Middle frontal gyrus (tissue), 1 donor: ENCODE measurements at regions not wholly inside any gene's neighbourhood (a gene's known extent, or its start where the extent isn't known, plus 50 kb on each side); places are given as distances from the start of the nearest gene placed in this dataset.

ENCODE experiments used
- DNase-seq: peaks from one replicate; pipeline ENCODE4 v3.0.0-alpha.2; 2015; ENCODE audit warnings: low spot score; ENCODE audit errors: extremely low spot score

- DNase-seq = no peak
These were observed 174.2 kb downstream of the SOCS6 start for GRCh38 chr18:70463085-70463484.

GRCh38 chr18:70462078-70462439 is 173.2 kb downstream of the SOCS6 start:
- no peak for DNase-seq

- no peak for DNase-seq
These were observed 172.7 kb downstream of the SOCS6 start for GRCh38 chr18:70461323-70462077.

- DNase-seq = no peak
These were observed 170.9 kb downstream of the SOCS6 start for GRCh38 chr18:70459731-70460130.

GRCh38 chr18:70459251-70459650 is 170.4 kb downstream of the SOCS6 start:
- DNase-seq = no peak

GRCh38 chr18:70457788-70458187 is 168.9 kb downstream of the SOCS6 start:
- no peak for DNase-seq

GRCh38 chr18:70457223-70457622 is 168.4 kb downstream of the SOCS6 start:
- DNase-seq = no peak

GRCh38 chr18:70456376-70456775 is 167.5 kb downstream of the SOCS6 start:
- no peak for DNase-seq

GRCh38 chr18:70455731-70456130 is 166.9 kb downstream of the SOCS6 start:
- no peak for DNase-seq

GRCh38 chr18:70454704-70455322 is 166.0 kb downstream of the SOCS6 start:
- peak; percentile 64 for DNase-seq

GRCh38 chr18:70453058-70453775 is 164.4 kb downstream of the SOCS6 start:
- DNase-seq = no peak

GRCh38 chr18:70452501-70452900 is 163.7 kb downstream of the SOCS6 start:
- no peak for DNase-seq

GRCh38 chr18:70450426-70451253 is 161.8 kb downstream of the SOCS6 start:
- no peak for DNase-seq

- DNase-seq = no peak
These were observed 159.7 kb downstream of the SOCS6 start for GRCh38 chr18:70448588-70448987.

- DNase-seq = no peak
These were observed 157.2 kb downstream of the SOCS6 start for GRCh38 chr18:70446063-70446462.

- DNase-seq = no peak
These were observed 154.1 kb downstream of the SOCS6 start for GRCh38 chr18:70442933-70443332.

- no peak for DNase-seq
These were observed 144.1 kb downstream of the SOCS6 start for GRCh38 chr18:70432804-70433400.

GRCh38 chr18:70431203-70431624 is 142.4 kb downstream of the SOCS6 start:
- no peak for DNase-seq

- no peak for DNase-seq
These were observed 141.8 kb downstream of the SOCS6 start for GRCh38 chr18:70430501-70431173.

GRCh38 chr18:70429847-70430500 is 141.1 kb downstream of the SOCS6 start:
- no peak for DNase-seq
